PC-3 (cell line): ENCODE measurements at regions not wholly inside any gene's neighbourhood (a gene's known extent, or its start where the extent isn't known, plus 50 kb on each side); places are given as distances from the start of the nearest gene placed in this dataset.

ENCODE experiments used
- ATAC-seq: fragments of 200-7000 bp; cut with Tn5 transposase; 2 replicates; pipeline ENCODE4 v1.9.1; 2020; ENCODE audit warnings: mild to moderate bottlenecking, moderate library complexity
- BruUV-seq: library from RNA; stranded (reverse); fragments of 400-500 nt; replicated peaks from 2 replicates; lab custom pipeline; 2021; lab: Mats Ljungman, UMichigan
- CTCF ChIA-PET: fragments of 300-600 bp; sonication (Branson Sonifier 250); formaldehyde crosslinking; loops from one replicate; lab custom pipeline; 2022; ENCODE audit warnings: antibody characterized with exemption; lab: Charles Lee
- POLR2A ChIA-PET: fragments of 300-600 bp; sonication (Branson Sonifier 250); formaldehyde crosslinking; loops from one replicate; lab custom pipeline; 2022; ENCODE audit warnings: antibody characterized with exemption; ENCODE audit not compliant: unreplicated experiment; lab: Charles Lee
- DNase-seq: peaks from one replicate; pipeline ENCODE4 v3.0.0-alpha.2; 2015
- H2AFZ ChIP-seq: fragments of 300-600 bp; sonication (generic); 2 replicates; pipeline ENCODE4 v1.6.0; 2016; ENCODE audit warnings: antibody characterized with exemption, low read length
- H3F3A ChIP-seq: fragments of 300-600 bp; sonication (generic); one replicate; pipeline ENCODE4 v1.6.0; 2017; ENCODE audit warnings: antibody characterized with exemption, low read length, control low read depth, mild to moderate bottlenecking; ENCODE audit not compliant: unreplicated experiment
- H3K27ac ChIP-seq: fragments of 300-600 bp; sonication (generic); 2 replicates; pipeline ENCODE4 v1.5.1; 2016; ENCODE audit warnings: mild to moderate bottlenecking, low read length
- H3K27me3 ChIP-seq: fragments of 300-600 bp; sonication (generic); 2 replicates; pipeline ENCODE4 v1.6.1; 2016; ENCODE audit warnings: low read length, mixed read lengths
- H3K36me3 ChIP-seq: fragments of 300-600 bp; sonication (generic); 2 replicates; pipeline ENCODE4 v1.6.1; 2016; ENCODE audit warnings: low read depth, mixed run types, low read length, mixed read lengths
- H3K4me1 ChIP-seq: fragments of 300-600 bp; sonication (generic); 2 replicates; pipeline ENCODE4 v1.5.1; 2016; ENCODE audit warnings: low read length; ENCODE audit not compliant: insufficient read depth
- H3K4me2 ChIP-seq: fragments of 300-600 bp; sonication (generic); 2 replicates; pipeline ENCODE4 v1.6.0; 2016; ENCODE audit warnings: low read length
- H3K4me3 ChIP-seq: fragments of 300-600 bp; sonication (generic); 2 replicates; pipeline ENCODE4 v1.5.1; 2016; ENCODE audit warnings: mild to moderate bottlenecking, low read length, mixed read lengths
- H3K79me2 ChIP-seq: fragments of 300-600 bp; sonication (generic); 2 replicates; pipeline ENCODE4 v1.6.1; 2017; ENCODE audit warnings: low read length, mixed read lengths
- H3K9ac ChIP-seq: fragments of 300-600 bp; sonication (generic); 2 replicates; pipeline ENCODE4 v1.6.0; 2016; ENCODE audit warnings: mild to moderate bottlenecking, low read length
- H3K9me2 ChIP-seq: fragments of 300-600 bp; sonication (generic); replicated peaks from 2 replicates; pipeline ENCODE4 v1.6.1; 2016; ENCODE audit warnings: mixed run types, low read length, mixed read lengths
- H3K9me3 ChIP-seq: fragments of 300-600 bp; sonication (generic); 2 replicates; pipeline ENCODE4 v1.6.1; 2016; ENCODE audit warnings: low read length, mixed read lengths
- H4K20me1 ChIP-seq: fragments of 300-600 bp; sonication (generic); 2 replicates; pipeline ENCODE4 v1.6.1; 2016; ENCODE audit warnings: low read length, mixed read lengths
- EZH2 ChIP-seq: fragments of 300-600 bp; sonication (generic); IDR thresholded peaks from one replicate; pipeline ENCODE4 v1.6.1; 2017; ENCODE audit warnings: antibody characterized with exemption, mild to moderate bottlenecking, low read length; ENCODE audit not compliant: unreplicated experiment
- EZH2phosphoT487 ChIP-seq: fragments of 300-600 bp; sonication (generic); IDR thresholded peaks from 2 replicates; pipeline ENCODE4 v1.6.1; 2018; ENCODE audit warnings: mild to moderate bottlenecking, antibody characterized with exemption, low read length, borderline replicate concordance
- intact Hi-C: fragments of 100-400 bp; cut with micrococcal nuclease; formaldehyde crosslinking; loops from 2 replicates; pipeline ENCODE4 v1.9.0; 2023
- TF ChIP-seq, protein P1 (sequence below): fragments of 300-600 bp; sonication (generic); conservative IDR thresholded peaks from 2 replicates; pipeline ENCODE4 v1.5.1; 2017; ENCODE audit warnings: antibody characterized with exemption, low read depth, mild to moderate bottlenecking, low read length

DNA sequence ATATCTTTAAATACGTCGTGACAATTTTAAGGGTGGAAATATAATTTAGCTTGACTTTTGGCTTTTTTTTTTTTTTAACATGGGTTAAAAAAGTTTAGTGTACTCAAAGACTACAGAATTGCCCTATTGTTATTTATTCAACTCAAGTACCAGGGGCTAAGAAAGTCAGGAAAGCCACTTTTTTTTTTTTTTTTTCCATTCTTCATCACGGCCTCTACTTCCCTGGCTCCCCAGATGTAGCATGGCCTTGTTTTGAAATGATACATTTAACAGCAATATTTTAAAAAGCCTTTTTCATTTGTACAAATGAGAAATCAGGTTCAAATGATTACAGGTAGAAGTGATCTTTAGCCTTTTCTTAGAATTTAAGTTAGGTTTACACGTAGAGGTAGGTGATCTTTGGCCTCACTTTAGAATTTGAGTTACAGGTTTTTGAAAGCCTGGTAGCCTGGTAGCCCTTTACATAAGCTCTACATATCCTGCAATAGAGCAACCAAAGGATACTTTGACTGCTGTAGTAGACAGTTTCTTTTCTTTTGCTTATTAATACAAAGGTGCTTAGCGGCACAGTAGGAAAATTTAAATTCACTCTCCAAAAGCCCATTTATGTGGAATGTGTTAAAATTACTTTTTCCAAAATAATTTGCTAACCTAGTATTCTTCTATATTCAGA lies 160.5 kb upstream of the MMS22L start:
- H3K4me2 ChIP-seq: no peak overlapping the region
- H3K4me3 ChIP-seq: no peak overlapping the region
- peaks cover 14% of the 10 kb centered on the region; the same call in 1 of the 2 replicates for H3K27me3 ChIP-seq
- no peaks in the 10 kb centered on the region for H3K36me3 ChIP-seq
- TF ChIP-seq, protein P1, sequence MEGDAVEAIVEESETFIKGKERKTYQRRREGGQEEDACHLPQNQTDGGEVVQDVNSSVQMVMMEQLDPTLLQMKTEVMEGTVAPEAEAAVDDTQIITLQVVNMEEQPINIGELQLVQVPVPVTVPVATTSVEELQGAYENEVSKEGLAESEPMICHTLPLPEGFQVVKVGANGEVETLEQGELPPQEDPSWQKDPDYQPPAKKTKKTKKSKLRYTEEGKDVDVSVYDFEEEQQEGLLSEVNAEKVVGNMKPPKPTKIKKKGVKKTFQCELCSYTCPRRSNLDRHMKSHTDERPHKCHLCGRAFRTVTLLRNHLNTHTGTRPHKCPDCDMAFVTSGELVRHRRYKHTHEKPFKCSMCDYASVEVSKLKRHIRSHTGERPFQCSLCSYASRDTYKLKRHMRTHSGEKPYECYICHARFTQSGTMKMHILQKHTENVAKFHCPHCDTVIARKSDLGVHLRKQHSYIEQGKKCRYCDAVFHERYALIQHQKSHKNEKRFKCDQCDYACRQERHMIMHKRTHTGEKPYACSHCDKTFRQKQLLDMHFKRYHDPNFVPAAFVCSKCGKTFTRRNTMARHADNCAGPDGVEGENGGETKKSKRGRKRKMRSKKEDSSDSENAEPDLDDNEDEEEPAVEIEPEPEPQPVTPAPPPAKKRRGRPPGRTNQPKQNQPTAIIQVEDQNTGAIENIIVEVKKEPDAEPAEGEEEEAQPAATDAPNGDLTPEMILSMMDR: no peak
- H3K79me2 ChIP-seq: no peaks in the 10 kb centered on the region
- ChIA-PET POLR2A (no interaction called here), CTCF (no interaction called here)
- no peaks in the 10 kb centered on the region for H3K9me3 ChIP-seq
- no TSS peak for BruUV-seq
- no peaks in the 10 kb centered on the region for H4K20me1 ChIP-seq
- no peaks in the 10 kb centered on the region for H3K4me1 ChIP-seq
- H3K27ac ChIP-seq: no peak overlapping the region
- DNase-seq (no peak), ATAC-seq (no peak)
- no peak overlapping the region for H3K9ac ChIP-seq
- H2AFZ ChIP-seq: no peak overlapping the region
- intact Hi-C loops: no loop called here
- H3F3A ChIP-seq: no peaks in the 10 kb centered on the region
- no peaks in the 10 kb centered on the region for H3K9me2 ChIP-seq

DNA sequence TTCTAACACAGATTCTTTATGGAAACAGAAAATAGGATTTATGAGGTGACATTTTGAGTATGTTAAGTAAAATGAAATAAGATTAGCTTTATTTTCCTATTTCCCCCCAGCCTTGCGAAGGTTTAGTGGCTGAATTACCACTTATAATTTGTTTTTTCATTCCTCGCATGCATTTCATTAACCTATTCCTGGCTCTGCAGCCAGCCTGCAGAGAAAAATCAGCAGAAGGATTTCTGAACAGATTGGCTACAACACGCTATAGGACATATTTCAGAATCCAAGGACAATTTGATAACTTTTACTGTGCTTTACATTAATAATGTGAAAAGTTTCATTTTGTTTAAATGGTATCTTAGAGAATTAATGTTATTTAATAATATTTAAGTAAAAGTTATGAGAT lies 162.4 kb upstream of the MMS22L start:
- POLR2A ChIA-PET: no interaction called here
- Histone ChIP-seq H3K4me3 (no peak overlapping the region), H2AFZ (no peak overlapping the region), H3K36me3 (no peaks in the 10 kb centered on the region), H3K9ac (no peak overlapping the region), H3K9me3 (no peaks in the 10 kb centered on the region), H3K79me2 (no peaks in the 10 kb centered on the region), H3K4me2 (no peak overlapping the region), H3K27ac (no peak overlapping the region), H3F3A (no peaks in the 10 kb centered on the region), H3K9me2 (no peaks in the 10 kb centered on the region), H4K20me1 (no peaks in the 10 kb centered on the region), H3K27me3 (0 out of 2 replicates have a peak, but pooled peaks cover 9% of the 10 kb centered on the region), H3K4me1 (no peaks in the 10 kb centered on the region)
- DNase-seq (no peak), ATAC-seq (no peak)
- BruUV-seq: no TSS peak
- intact Hi-C loops: no loop called here
- CTCF ChIA-PET: no interaction called here
- TF ChIP-seq EZH2phosphoT487 (no peak), EZH2 (no peak)
- TF ChIP-seq, protein P1: no peak

DNA sequence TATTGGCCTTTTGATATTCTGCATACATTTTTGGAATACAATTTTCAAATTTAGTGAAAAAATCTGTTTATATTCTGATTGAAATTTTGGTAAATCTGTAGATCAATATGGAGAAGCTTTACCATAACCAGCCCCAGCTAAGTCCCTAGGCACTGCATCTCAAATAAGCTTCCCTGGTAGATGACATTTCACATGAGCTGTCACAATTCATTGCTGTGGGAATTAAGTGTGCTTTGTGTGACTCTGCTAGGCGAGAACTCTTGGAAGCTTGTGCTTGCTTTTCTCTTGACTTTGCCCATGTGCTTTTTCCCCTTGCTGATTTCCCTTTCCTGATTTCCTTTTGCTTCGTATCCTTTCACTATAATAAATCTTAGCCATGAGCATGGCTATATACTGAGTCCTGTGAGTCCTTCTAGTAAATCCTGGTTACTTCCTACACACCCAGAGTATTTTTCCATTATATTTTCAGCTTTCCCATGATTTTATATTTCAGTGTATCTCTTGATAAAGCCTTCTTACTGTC lies 166.5 kb upstream of the MMS22L start:
- Histone ChIP-seq H3K36me3 (no peaks in the 10 kb centered on the region), H3K79me2 (no peaks in the 10 kb centered on the region), H3K27me3 (0 out of 2 replicates have a peak, but pooled peaks cover 9% of the 10 kb centered on the region), H3K9me2 (no peaks in the 10 kb centered on the region), H2AFZ (no peak overlapping the region), H3K4me3 (no peak overlapping the region), H3K27ac (no peak overlapping the region), H3K9ac (no peak overlapping the region), H4K20me1 (no peaks in the 10 kb centered on the region), H3F3A (no peaks in the 10 kb centered on the region), H3K4me2 (no peak overlapping the region), H3K4me1 (no peaks in the 10 kb centered on the region), H3K9me3 (no peaks in the 10 kb centered on the region)
- TF ChIP-seq, protein P1: no peak
- no peak for TF ChIP-seq EZH2
- TF ChIP-seq EZH2phosphoT487: no peak
- no TSS peak for BruUV-seq
- ATAC-seq (no peak), DNase-seq (no peak)
- ChIA-PET CTCF (no interaction called here), POLR2A (no interaction called here)
- intact Hi-C loops: no loop called here
